ENCODE measurements at regions not wholly inside any gene's neighbourhood (a gene's known extent, or its start where the extent isn't known, plus 50 kb on each side); places are given as distances from the start of the nearest gene placed in this dataset.

DNA sequence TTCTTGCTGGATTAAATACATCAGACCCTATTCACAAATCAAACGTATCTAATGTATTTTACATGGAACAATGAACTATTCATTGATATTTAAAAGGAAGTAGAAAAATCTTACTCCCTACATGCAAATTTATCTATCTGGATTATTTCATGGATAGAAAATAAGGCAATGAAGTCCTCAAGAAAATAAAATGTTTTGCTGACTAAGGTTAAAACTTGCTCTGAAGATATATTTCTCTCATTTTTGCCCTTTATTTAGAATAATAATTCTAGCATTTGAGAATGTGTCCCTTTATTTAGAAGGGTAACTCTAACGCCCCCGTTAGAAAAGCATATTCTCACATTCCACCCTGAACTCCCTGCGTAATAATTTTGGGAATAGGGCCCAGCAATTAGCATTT, 627.0 kb upstream of the ZP4 start:
- H3K36me3 ChIP-seq = no peaks in the 10 kb centered on the region
- H3K4me3 ChIP-seq = no peak overlapping the region
- H3K9me3 ChIP-seq = peaks cover 0 to 3% (median 0%) of the 10 kb centered on the region in 4 donors
- H3K27ac ChIP-seq = no peak overlapping the region
- DNase-seq = no peak
- H3K4me1 ChIP-seq = no peaks in the 10 kb centered on the region
- TF ChIP-seq, protein P1, sequence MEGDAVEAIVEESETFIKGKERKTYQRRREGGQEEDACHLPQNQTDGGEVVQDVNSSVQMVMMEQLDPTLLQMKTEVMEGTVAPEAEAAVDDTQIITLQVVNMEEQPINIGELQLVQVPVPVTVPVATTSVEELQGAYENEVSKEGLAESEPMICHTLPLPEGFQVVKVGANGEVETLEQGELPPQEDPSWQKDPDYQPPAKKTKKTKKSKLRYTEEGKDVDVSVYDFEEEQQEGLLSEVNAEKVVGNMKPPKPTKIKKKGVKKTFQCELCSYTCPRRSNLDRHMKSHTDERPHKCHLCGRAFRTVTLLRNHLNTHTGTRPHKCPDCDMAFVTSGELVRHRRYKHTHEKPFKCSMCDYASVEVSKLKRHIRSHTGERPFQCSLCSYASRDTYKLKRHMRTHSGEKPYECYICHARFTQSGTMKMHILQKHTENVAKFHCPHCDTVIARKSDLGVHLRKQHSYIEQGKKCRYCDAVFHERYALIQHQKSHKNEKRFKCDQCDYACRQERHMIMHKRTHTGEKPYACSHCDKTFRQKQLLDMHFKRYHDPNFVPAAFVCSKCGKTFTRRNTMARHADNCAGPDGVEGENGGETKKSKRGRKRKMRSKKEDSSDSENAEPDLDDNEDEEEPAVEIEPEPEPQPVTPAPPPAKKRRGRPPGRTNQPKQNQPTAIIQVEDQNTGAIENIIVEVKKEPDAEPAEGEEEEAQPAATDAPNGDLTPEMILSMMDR (IDR thresholded peaks at IDR 0.05) = no peak
- TF ChIP-seq POLR2A (IDR thresholded peaks at IDR 0.05) = no peak
- H3K27me3 ChIP-seq = no peaks in the 10 kb centered on the region

DNA sequence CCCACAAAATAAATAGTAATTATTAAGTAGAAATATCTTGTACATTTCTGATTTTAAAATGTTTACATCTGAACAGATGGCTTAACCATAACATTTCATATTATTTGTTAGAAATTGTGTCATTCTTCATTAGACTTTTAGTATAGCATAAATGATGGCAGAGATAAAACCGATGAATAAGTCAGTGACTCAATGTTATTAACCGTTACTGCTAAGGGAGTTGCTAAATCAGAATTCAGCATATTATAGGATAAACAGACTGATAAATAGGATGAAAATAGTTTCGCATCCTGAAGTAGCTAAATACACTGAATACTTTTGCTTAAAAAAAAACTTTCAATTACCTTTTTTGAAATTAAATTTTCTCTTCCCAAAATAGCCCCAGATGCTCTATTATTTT, 610.6 kb upstream of the ZP4 start:
- Histone ChIP-seq H3K4me3 (no peak overlapping the region), H3K27ac (no peak overlapping the region), H3K36me3 (no peaks in the 10 kb centered on the region), H3K27me3 (no peaks in the 10 kb centered on the region), H3K9me3 (no peaks in the 10 kb centered on the region), H3K4me1 (no peaks in the 10 kb centered on the region)
- DNase-seq = no peak
- TF ChIP-seq, protein P1 (IDR thresholded peaks at IDR 0.05) = no peak
- TF ChIP-seq POLR2A (IDR thresholded peaks at IDR 0.05) = no peak

DNA sequence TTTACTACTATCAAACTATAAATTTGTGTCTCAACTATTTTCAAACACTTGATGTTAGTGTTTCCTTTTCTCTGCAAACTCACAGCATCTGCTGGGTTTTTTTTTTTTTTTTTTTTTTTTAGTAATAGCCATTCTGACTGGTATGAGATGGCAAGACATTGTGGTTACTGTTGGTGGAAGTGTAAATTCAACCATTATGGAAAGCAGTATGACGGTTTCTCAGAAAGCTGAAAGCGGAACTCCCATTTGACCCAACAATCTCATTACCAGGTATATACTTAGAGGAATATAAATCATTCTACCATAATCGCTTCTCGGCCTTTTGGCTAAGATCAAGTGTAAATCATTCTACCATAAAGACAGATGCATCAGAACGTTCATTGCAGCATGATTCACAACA, 608.3 kb upstream of the ZP4 start:
- H3K4me3 ChIP-seq = no peak overlapping the region
- TF ChIP-seq, protein P1 (IDR thresholded peaks at IDR 0.05) = no peak
- TF ChIP-seq POLR2A (IDR thresholded peaks at IDR 0.05) = no peak
- no peaks in the 10 kb centered on the region for H3K4me1 ChIP-seq
- no peaks in the 10 kb centered on the region for H3K36me3 ChIP-seq
- no peaks in the 10 kb centered on the region for H3K27me3 ChIP-seq
- no peak for DNase-seq
- H3K9me3 ChIP-seq = no peaks in the 10 kb centered on the region
- no peak overlapping the region for H3K27ac ChIP-seq

DNA sequence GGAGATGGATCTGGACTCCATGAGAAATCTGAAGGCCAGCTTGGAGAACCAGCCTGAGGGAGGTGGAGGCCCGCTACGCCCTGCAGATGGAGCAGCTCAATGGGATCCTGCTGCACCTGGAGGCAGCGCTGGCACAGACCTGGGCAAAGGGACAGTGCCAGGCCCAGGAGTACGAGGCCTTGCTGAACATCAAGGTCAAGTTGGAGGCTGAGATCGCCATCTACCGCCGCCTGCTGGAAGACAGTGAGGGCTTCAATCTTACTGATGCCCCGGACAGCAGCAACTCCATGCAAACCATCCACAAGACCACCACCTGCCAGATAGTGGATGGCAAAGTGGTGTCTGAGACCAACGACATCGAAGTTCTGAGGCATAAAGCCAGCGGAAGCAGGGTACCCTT, 601.5 kb upstream of the ZP4 start:
- Histone ChIP-seq H3K4me3 (no peak overlapping the region), H3K9me3 (no peaks in the 10 kb centered on the region), H3K27ac (no peak overlapping the region), H3K27me3 (no peaks in the 10 kb centered on the region), H3K4me1 (no peaks in the 10 kb centered on the region), H3K36me3 (no peaks in the 10 kb centered on the region)
- TF ChIP-seq, protein P1 (IDR thresholded peaks at IDR 0.05) = no peak
- no peak for TF ChIP-seq POLR2A (IDR thresholded peaks at IDR 0.05)
- DNase-seq = no peak

DNA sequence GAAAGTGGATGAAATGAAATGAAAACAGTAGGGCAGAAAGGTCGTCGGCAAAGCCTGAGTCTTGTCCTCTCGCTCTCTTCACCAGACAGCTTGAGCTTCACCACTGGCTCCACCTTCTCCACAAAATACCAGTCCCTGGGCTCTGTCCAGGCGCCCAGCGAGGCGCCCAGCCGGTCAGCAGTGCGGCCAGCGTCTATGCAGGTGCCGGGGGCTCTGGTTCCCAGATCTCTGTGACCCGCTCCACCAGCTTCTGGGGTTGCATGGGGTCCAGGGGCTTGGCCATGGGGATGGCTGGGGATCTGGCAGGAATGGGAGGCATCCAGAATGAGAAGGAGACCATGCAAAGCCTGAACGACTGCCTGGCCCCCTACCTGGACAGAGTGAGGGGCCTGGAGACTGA, 600.5 kb upstream of the ZP4 start:
- Histone ChIP-seq H3K4me1 (no peaks in the 10 kb centered on the region), H3K9me3 (no peaks in the 10 kb centered on the region), H3K36me3 (no peaks in the 10 kb centered on the region), H3K27ac (no peak overlapping the region), H3K4me3 (no peak overlapping the region), H3K27me3 (no peaks in the 10 kb centered on the region)
- no peak for DNase-seq
- TF ChIP-seq, protein P1 (IDR thresholded peaks at IDR 0.05) = no peak
- TF ChIP-seq POLR2A (IDR thresholded peaks at IDR 0.05) = no peak

DNA sequence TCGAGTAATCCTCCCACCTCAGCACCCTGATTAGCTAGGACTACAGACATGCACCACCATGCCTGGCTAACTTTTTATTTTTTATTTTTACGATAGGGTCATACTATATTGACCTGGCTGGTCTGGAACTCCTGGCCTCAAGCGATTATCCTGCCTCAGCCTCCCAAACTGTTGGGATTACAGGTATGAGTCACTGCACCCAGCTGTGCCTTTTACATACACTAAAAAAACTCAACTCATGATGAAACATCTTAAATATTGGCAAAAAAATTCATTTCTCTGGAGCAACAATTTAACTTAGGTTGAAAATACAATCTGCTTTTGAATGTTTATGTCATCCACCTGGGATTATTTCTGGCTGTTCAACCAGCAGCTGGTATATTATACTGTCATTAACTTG, 598.3 kb upstream of the ZP4 start:
- H3K36me3 ChIP-seq = no peaks in the 10 kb centered on the region
- H3K27ac ChIP-seq = no peak overlapping the region
- TF ChIP-seq, protein P1 (IDR thresholded peaks at IDR 0.05) = no peak
- TF ChIP-seq POLR2A (IDR thresholded peaks at IDR 0.05) = no peak
- DNase-seq = no peak
- H3K9me3 ChIP-seq = no peaks in the 10 kb centered on the region
- H3K4me1 ChIP-seq = no peaks in the 10 kb centered on the region
- no peaks in the 10 kb centered on the region for H3K27me3 ChIP-seq
- H3K4me3 ChIP-seq = no peak overlapping the region
